ENCODE measurements at regions not wholly inside any gene's neighbourhood (a gene's known extent, or its start where the extent isn't known, plus 50 kb on each side); places are given as distances from the start of the nearest gene placed in this dataset.

GRCh38 chr17:51555153-51555552 is 294.8 kb downstream of the UTP18 start (continued):
- TF ChIP-seq, protein P1, sequence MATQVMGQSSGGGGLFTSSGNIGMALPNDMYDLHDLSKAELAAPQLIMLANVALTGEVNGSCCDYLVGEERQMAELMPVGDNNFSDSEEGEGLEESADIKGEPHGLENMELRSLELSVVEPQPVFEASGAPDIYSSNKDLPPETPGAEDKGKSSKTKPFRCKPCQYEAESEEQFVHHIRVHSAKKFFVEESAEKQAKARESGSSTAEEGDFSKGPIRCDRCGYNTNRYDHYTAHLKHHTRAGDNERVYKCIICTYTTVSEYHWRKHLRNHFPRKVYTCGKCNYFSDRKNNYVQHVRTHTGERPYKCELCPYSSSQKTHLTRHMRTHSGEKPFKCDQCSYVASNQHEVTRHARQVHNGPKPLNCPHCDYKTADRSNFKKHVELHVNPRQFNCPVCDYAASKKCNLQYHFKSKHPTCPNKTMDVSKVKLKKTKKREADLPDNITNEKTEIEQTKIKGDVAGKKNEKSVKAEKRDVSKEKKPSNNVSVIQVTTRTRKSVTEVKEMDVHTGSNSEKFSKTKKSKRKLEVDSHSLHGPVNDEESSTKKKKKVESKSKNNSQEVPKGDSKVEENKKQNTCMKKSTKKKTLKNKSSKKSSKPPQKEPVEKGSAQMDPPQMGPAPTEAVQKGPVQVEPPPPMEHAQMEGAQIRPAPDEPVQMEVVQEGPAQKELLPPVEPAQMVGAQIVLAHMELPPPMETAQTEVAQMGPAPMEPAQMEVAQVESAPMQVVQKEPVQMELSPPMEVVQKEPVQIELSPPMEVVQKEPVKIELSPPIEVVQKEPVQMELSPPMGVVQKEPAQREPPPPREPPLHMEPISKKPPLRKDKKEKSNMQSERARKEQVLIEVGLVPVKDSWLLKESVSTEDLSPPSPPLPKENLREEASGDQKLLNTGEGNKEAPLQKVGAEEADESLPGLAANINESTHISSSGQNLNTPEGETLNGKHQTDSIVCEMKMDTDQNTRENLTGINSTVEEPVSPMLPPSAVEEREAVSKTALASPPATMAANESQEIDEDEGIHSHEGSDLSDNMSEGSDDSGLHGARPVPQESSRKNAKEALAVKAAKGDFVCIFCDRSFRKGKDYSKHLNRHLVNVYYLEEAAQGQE (IDR thresholded peaks at IDR 0.05; ENCODE audit: unreplicated experiment) = no peak

- Histone ChIP-seq H3K4me3 (no peak overlapping the region), H3K4me2 (no peak overlapping the region), H2AFZ (no peak overlapping the region), H3F3A (replicated peaks; ENCODE audit: low read depth) (no peaks in the 10 kb centered on the region), H3K27ac (ENCODE audit: low read depth) (no peak overlapping the region), H3K27me3 (ENCODE audit: insufficient read depth) (no peaks in the 10 kb centered on the region), H3K9me2 (ENCODE audit: insufficient read depth) (no peaks in the 10 kb centered on the region), H3K36me3 (ENCODE audit: insufficient read depth) (no peaks in the 10 kb centered on the region), H4K20me1 (replicated peaks; ENCODE audit: insufficient read depth) (no peaks in the 10 kb centered on the region), H3K4me1 (ENCODE audit: insufficient read depth) (no peaks in the 10 kb centered on the region), H3K79me2 (replicated peaks; ENCODE audit: insufficient read depth) (no peaks in the 10 kb centered on the region)
- Mint-ChIP-seq H3K36me3 (ENCODE audit: low read depth) (no peaks in the 10 kb centered on the region), H3K4me1 (no peaks in the 10 kb centered on the region), H3K27ac (no peak overlapping the region), H3K9me3 (no peaks in the 10 kb centered on the region), H3K4me3 (no peak overlapping the region), H3K27me3 (ENCODE audit: insufficient read depth, low read depth, poor library complexity) (no peaks in the 10 kb centered on the region)
- ATAC-seq (no peak), DNase-seq (ENCODE audit: low spot score) (no peak)
- TF ChIP-seq, protein P1 (IDR thresholded peaks at IDR 0.05; ENCODE audit: unreplicated experiment) = no peak
- TF ChIP-seq ZNF462 (CRISPR knock-in tag; IDR thresholded peaks at IDR 0.05) = no peak
- no peak for TF ChIP-seq STAT1 (IDR thresholded peaks at IDR 0.05; ENCODE audit: unreplicated experiment)
- TF ChIP-seq POLR2AphosphoS5 (IDR thresholded peaks at IDR 0.05; ENCODE audit: low read depth) = no peak
- no peak for TF ChIP-seq CREB1 (CRISPR knock-in tag; IDR thresholded peaks at IDR 0.05; ENCODE audit: low read depth)
- no peak for TF ChIP-seq JUNB (IDR thresholded peaks at IDR 0.05; ENCODE audit: unreplicated experiment)
- TF ChIP-seq ZNF331 (CRISPR knock-in tag; IDR thresholded peaks at IDR 0.05; ENCODE audit: low read depth) = no peak
- no peak for TF ChIP-seq EZH2 (IDR thresholded peaks at IDR 0.05; ENCODE audit: low read depth, unreplicated experiment)
- TF ChIP-seq, protein P2, sequence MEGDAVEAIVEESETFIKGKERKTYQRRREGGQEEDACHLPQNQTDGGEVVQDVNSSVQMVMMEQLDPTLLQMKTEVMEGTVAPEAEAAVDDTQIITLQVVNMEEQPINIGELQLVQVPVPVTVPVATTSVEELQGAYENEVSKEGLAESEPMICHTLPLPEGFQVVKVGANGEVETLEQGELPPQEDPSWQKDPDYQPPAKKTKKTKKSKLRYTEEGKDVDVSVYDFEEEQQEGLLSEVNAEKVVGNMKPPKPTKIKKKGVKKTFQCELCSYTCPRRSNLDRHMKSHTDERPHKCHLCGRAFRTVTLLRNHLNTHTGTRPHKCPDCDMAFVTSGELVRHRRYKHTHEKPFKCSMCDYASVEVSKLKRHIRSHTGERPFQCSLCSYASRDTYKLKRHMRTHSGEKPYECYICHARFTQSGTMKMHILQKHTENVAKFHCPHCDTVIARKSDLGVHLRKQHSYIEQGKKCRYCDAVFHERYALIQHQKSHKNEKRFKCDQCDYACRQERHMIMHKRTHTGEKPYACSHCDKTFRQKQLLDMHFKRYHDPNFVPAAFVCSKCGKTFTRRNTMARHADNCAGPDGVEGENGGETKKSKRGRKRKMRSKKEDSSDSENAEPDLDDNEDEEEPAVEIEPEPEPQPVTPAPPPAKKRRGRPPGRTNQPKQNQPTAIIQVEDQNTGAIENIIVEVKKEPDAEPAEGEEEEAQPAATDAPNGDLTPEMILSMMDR (conservative IDR thresholded peaks at IDR 0.05; ENCODE audit: low read depth in 2 of 2) = no peak
- TF ChIP-seq NANOG (IDR thresholded peaks at IDR 0.05; ENCODE audit: borderline replicate concordance) = no peak
- TF ChIP-seq ZNF114 (CRISPR knock-in tag; IDR thresholded peaks at IDR 0.05) = no peak
Observed at GRCh38 chr17:51559778-51560177, 299.4 kb downstream of the UTP18 start.
